ENCODE measurements at regions not wholly inside any gene's neighbourhood (a gene's known extent, or its start where the extent isn't known, plus 50 kb on each side); places are given as distances from the start of the nearest gene placed in this dataset.

DNA sequence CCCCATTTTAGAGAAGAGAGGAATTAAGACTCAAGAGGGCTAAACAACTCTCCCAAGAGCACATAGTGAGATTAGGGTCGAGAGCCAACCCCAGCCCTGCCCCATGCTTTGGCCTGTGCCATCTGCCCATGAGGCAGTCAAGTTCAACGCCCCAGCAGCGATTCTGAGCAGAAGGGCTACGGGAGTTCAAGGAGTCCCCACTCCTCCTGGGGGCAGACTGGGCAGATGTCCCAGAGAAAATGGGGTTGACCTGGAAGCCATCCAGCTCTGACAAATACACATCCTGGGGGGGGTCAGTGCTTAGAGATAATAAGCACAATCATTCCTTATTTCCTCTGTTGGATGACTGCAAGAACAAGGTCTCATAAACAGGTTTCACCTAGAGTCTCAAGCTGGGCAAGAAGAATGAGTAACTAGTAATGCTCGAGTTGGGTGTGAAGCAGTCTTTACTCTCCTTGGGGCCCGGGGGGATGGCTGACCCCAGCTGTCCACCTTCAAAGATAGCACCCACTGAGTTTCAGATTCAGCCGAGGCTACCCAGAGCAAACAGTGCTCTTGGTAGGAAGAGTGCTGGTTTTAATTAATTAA lies 716.4 kb downstream of the RNF144A start:
- TF ChIP-seq, protein P1, sequence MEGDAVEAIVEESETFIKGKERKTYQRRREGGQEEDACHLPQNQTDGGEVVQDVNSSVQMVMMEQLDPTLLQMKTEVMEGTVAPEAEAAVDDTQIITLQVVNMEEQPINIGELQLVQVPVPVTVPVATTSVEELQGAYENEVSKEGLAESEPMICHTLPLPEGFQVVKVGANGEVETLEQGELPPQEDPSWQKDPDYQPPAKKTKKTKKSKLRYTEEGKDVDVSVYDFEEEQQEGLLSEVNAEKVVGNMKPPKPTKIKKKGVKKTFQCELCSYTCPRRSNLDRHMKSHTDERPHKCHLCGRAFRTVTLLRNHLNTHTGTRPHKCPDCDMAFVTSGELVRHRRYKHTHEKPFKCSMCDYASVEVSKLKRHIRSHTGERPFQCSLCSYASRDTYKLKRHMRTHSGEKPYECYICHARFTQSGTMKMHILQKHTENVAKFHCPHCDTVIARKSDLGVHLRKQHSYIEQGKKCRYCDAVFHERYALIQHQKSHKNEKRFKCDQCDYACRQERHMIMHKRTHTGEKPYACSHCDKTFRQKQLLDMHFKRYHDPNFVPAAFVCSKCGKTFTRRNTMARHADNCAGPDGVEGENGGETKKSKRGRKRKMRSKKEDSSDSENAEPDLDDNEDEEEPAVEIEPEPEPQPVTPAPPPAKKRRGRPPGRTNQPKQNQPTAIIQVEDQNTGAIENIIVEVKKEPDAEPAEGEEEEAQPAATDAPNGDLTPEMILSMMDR (IDR thresholded peaks at IDR 0.05 in 4 of 5, conservative IDR thresholded peaks at IDR 0.05 in 1 of 5) = no peak
- TF ChIP-seq POLR2A (IDR thresholded peaks at IDR 0.05) = no peak
